GM10266 (cell line): ENCODE measurements at regions not wholly inside any gene's neighbourhood (a gene's known extent, or its start where the extent isn't known, plus 50 kb on each side); places are given as distances from the start of the nearest gene placed in this dataset.

Experiments used
- DNase-seq: peaks from one replicate; pipeline ENCODE4 v3.0.0; 2012; ENCODE audit errors: extremely low spot score
- CTCF ChIP-seq: IDR thresholded peaks from 2 replicates; pipeline ENCODE4 v1.5.1; 2012; ENCODE audit warnings: mild to moderate bottlenecking, low read depth; ENCODE audit not compliant: control insufficient read depth, insufficient read depth; ENCODE audit errors: missing control alignments

- TF ChIP-seq CTCF = no peak
- DNase-seq = no peak
Observed at GRCh38 chr9:19516348-19516747, 107.5 kb downstream of the ACER2 start.

GRCh38 chr9:19513671-19514275 lies 105.0 kb downstream of the ACER2 start:
- no peak for DNase-seq
- TF ChIP-seq CTCF = no peak

- no peak for TF ChIP-seq CTCF
- DNase-seq = no peak
Observed at GRCh38 chr9:19512103-19512832, 103.5 kb downstream of the ACER2 start.

GRCh38 chr9:19511694-19512093 lies 102.9 kb downstream of the ACER2 start:
- DNase-seq = no peak
- TF ChIP-seq CTCF = no peak

GRCh38 chr9:19510907-19511306 lies 102.1 kb downstream of the ACER2 start:
- TF ChIP-seq CTCF = no peak
- DNase-seq = no peak
